Panc1 (cell line): ENCODE measurements at regions not wholly inside any gene's neighbourhood (a gene's known extent, or its start where the extent isn't known, plus 50 kb on each side); places are given as distances from the start of the nearest gene placed in this dataset.

Source experiments
- ATAC-seq: fragments of 200-7000 bp; cut with Tn5 transposase; 2 replicates; pipeline ENCODE4 v1.9.1; 2020; ENCODE audit warnings: mild to moderate bottlenecking, moderate library complexity
- BruUV-seq: library from RNA; stranded (reverse); fragments of 400-500 nt; replicated peaks from 2 replicates; lab custom pipeline; 2021; lab: Mats Ljungman, UMichigan
- CTCF ChIA-PET: fragments of 300-600 bp; sonication (Branson Sonifier 250); formaldehyde crosslinking; loops from one replicate; lab custom pipeline; 2022; ENCODE audit warnings: antibody characterized with exemption; lab: Charles Lee
- POLR2A ChIA-PET: fragments of 300-600 bp; sonication (Branson Sonifier 250); formaldehyde crosslinking; loops from one replicate; lab custom pipeline; 2022; ENCODE audit warnings: antibody characterized with exemption; lab: Charles Lee
- DNase-seq: peaks from one replicate; pipeline ENCODE4 v3.0.0-alpha.2; 2010; ENCODE audit warnings: low read depth, low spot score
- H3K27ac ChIP-seq: 2 replicates; pipeline ENCODE4 v1.5.1; 2011; ENCODE audit warnings: mild to moderate bottlenecking, low read length, inconsistent platforms
- H3K27me3 ChIP-seq: fragments of 200-500 bp; sonication (Bioruptor generic); 2 replicates; pipeline ENCODE4 v1.6.0; 2014; ENCODE audit warnings: low read length, inconsistent platforms; ENCODE audit not compliant: control insufficient read depth, insufficient read depth
- H3K36me3 ChIP-seq: fragments of 200-500 bp; sonication (Bioruptor generic); 2 replicates; pipeline ENCODE4 v1.5.1; 2014; ENCODE audit warnings: inconsistent platforms, mild to moderate bottlenecking, low read length, moderate library complexity; ENCODE audit not compliant: control insufficient read depth, insufficient read depth
- H3K4me1 ChIP-seq: 2 replicates; pipeline ENCODE4 v1.5.1; 2011; ENCODE audit warnings: inconsistent platforms, mild to moderate bottlenecking, low read length, moderate library complexity; ENCODE audit not compliant: control insufficient read depth, insufficient read depth
- H3K4me3 ChIP-seq, 2 experiments: 2 replicates each; pipeline ENCODE4 v1.5.1; 2011 to 2012; ENCODE audit warnings: low read depth in 2 of 2, low read length in 2 of 2, mild to moderate bottlenecking in 2 of 2, inconsistent platforms in 1 of 2, moderate library complexity in 1 of 2
- H3K9me3 ChIP-seq: fragments of 200-500 bp; sonication (Bioruptor generic); 2 replicates; pipeline ENCODE4 v1.5.1; 2014; ENCODE audit warnings: low read depth, mild to moderate bottlenecking, inconsistent platforms, low read length, moderate library complexity; ENCODE audit not compliant: control insufficient read depth, insufficient read depth
- POLR2AphosphoS5 ChIP-seq: IDR thresholded peaks from 2 replicates; pipeline ENCODE4 v1.6.1; 2012; ENCODE audit warnings: mild to moderate bottlenecking, low read depth, low read length, moderate library complexity
- SIN3A ChIP-seq: IDR thresholded peaks from 2 replicates; pipeline ENCODE4 v1.6.1; 2012; ENCODE audit warnings: low read depth, mild to moderate bottlenecking, low read length, moderate library complexity, borderline replicate concordance; ENCODE audit not compliant: insufficient read depth
- TCF7L2 ChIP-seq: IDR thresholded peaks from 2 replicates; pipeline ENCODE4 v1.6.1; 2011; ENCODE audit warnings: mild to moderate bottlenecking, low read depth, low read length, inconsistent platforms
- in situ Hi-C: cut with HindIII; loops from 2 replicates; pipeline ENCODE4 v1.10.0; 2016; ENCODE audit warnings: low sequenced_read_pairs, low pct_unique_long_range_greater_than_20kb
- intact Hi-C: fragments of 100-400 bp; cut with micrococcal nuclease; formaldehyde crosslinking; loops from one replicate; pipeline ENCODE4 v1.10.0; 2022; ENCODE audit not compliant: unreplicated experiment
- TF ChIP-seq, protein P1 (sequence below), 2 experiments: IDR thresholded peaks; 2 replicates each; pipeline ENCODE4 v1.6.1; 2011 to 2012; ENCODE audit warnings: low read depth in 2 of 2, control low read depth in 1 of 2, low read length in 1 of 2, mild to moderate bottlenecking in 1 of 2, moderate library complexity in 1 of 2; ENCODE audit not compliant: insufficient read depth in 1 of 2
- TF ChIP-seq, protein P2 (sequence below): fragments of 450-650 bp; IDR thresholded peaks from 2 replicates; pipeline ENCODE4 v1.5.1; 2017; ENCODE audit warnings: mild to moderate bottlenecking

DNA sequence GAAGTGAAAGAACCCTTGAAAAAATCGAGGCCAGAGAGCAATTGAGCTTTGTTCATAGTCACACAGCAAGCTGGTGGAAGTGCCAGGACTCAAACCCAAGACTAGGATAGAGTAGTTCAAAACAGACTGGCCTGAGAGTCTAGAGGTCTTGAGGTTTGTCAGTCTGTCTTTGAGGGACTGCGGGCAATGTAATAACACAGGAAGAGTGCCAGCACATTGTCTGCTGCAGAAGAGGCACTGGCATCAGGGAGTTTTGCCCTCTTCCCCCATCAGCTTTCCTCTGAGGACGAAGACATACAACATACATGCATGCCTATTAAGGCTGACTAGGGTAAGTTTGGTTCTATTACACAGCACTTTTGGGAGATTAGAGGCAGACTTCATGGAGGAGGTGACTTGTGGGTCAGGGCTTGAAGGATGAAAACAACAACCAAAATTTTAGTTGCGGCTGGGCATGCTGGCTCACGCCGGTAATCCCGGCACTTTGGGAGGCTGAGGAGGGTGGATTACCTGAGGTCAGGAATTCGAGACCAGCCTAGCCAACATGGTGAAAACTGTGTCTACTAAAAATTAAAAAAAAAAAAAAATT is 64.1 kb upstream of the LAS1L start:
- ATAC-seq: no peak
- in situ Hi-C loops (no loop called here), intact Hi-C loops (loop anchor here (5.0 to 10.0 kb wide), 2 partner anchors 106 to 389 kb away; no protein-coding TSS in a partner anchor)
- BruUV-seq: no TSS peak
- Histone ChIP-seq H3K4me3 (no peak overlapping the region), H3K27me3 (no peaks in the 10 kb centered on the region), H3K4me1 (no peaks in the 10 kb centered on the region; the same call in 1 of the 2 replicates), H3K27ac (no peak overlapping the region), H3K9me3 (no peaks in the 10 kb centered on the region), H3K36me3 (no peaks in the 10 kb centered on the region)
- ChIA-PET CTCF (no interaction called here), POLR2A (no interaction called here)
- TF ChIP-seq SIN3A: no peak
- no peak for TF ChIP-seq TCF7L2
- TF ChIP-seq, protein P1, sequence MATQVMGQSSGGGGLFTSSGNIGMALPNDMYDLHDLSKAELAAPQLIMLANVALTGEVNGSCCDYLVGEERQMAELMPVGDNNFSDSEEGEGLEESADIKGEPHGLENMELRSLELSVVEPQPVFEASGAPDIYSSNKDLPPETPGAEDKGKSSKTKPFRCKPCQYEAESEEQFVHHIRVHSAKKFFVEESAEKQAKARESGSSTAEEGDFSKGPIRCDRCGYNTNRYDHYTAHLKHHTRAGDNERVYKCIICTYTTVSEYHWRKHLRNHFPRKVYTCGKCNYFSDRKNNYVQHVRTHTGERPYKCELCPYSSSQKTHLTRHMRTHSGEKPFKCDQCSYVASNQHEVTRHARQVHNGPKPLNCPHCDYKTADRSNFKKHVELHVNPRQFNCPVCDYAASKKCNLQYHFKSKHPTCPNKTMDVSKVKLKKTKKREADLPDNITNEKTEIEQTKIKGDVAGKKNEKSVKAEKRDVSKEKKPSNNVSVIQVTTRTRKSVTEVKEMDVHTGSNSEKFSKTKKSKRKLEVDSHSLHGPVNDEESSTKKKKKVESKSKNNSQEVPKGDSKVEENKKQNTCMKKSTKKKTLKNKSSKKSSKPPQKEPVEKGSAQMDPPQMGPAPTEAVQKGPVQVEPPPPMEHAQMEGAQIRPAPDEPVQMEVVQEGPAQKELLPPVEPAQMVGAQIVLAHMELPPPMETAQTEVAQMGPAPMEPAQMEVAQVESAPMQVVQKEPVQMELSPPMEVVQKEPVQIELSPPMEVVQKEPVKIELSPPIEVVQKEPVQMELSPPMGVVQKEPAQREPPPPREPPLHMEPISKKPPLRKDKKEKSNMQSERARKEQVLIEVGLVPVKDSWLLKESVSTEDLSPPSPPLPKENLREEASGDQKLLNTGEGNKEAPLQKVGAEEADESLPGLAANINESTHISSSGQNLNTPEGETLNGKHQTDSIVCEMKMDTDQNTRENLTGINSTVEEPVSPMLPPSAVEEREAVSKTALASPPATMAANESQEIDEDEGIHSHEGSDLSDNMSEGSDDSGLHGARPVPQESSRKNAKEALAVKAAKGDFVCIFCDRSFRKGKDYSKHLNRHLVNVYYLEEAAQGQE (IDR thresholded peaks at IDR 0.05; ENCODE audit: insufficient read depth in 1 of 2, low read depth in 2 of 2, low read length in 1 of 2): no peak
- no peak for TF ChIP-seq POLR2AphosphoS5
- TF ChIP-seq, protein P2, sequence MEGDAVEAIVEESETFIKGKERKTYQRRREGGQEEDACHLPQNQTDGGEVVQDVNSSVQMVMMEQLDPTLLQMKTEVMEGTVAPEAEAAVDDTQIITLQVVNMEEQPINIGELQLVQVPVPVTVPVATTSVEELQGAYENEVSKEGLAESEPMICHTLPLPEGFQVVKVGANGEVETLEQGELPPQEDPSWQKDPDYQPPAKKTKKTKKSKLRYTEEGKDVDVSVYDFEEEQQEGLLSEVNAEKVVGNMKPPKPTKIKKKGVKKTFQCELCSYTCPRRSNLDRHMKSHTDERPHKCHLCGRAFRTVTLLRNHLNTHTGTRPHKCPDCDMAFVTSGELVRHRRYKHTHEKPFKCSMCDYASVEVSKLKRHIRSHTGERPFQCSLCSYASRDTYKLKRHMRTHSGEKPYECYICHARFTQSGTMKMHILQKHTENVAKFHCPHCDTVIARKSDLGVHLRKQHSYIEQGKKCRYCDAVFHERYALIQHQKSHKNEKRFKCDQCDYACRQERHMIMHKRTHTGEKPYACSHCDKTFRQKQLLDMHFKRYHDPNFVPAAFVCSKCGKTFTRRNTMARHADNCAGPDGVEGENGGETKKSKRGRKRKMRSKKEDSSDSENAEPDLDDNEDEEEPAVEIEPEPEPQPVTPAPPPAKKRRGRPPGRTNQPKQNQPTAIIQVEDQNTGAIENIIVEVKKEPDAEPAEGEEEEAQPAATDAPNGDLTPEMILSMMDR: no peak
- no peak for DNase-seq

DNA sequence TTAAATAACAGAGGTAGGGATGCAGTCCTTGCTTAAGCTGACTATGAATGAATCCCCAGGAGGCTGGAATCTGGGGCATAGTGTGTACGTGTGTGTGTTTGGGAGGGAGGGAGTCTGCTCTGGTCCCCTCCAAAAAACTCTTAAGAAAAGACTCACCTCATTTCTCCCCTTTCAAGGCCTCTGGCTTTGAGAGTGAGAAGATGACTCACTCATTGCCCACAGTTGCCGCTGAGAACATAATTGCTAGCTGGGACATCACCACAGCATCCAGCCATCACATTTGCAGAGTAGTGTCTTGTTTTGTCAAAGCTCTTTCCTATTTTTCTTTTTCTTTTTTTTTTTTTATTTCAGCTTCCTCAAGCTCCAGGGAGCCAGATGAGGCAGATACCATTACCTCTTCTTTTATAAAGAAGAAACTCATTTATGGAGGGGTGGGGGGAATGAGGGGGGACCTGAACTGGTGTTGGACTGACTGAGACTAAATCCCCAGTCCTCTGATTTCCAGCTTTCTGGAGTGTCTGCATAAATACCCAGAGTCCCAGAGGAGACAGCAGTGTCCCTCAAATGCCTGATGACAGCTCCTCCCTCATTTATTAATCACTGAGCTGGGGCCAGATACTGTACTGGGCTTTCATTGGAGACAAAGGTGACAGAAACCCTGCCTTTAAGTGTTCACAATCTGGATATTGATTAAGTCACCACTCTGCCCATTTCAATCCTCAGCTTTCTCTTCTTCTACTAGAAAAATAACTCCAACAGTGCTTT is 61.9 kb upstream of the LAS1L start:
- no peaks in the 10 kb centered on the region; the same call in 1 of the 2 replicates for H3K4me1 ChIP-seq
- H3K36me3 ChIP-seq: no peaks in the 10 kb centered on the region
- ChIA-PET CTCF (interaction anchor here (0.6 kb wide), 1 partner anchor 77 kb away, joined by 8 read pairs; no protein-coding TSS in a partner anchor), POLR2A (no interaction called here)
- no peaks in the 10 kb centered on the region for H3K9me3 ChIP-seq
- no peak overlapping the region for H3K4me3 ChIP-seq
- in situ Hi-C loops (no loop called here), intact Hi-C loops (loop anchor here (5.0 to 10.0 kb wide), 2 partner anchors 108 to 391 kb away; no protein-coding TSS in a partner anchor)
- ATAC-seq: no peak
- no TSS peak for BruUV-seq
- DNase-seq: no peak
- H3K27me3 ChIP-seq: no peaks in the 10 kb centered on the region
- no peak overlapping the region; the same call in 1 of the 2 replicates for H3K27ac ChIP-seq
- TF ChIP-seq, protein P2: no peak
- TF ChIP-seq TCF7L2 (no peak), POLR2AphosphoS5 (no peak), SIN3A (no peak)
- TF ChIP-seq, protein P1 (IDR thresholded peaks at IDR 0.05; ENCODE audit: insufficient read depth in 1 of 2, low read depth in 2 of 2, low read length in 1 of 2): no peak
